ENCODE measurements at regions not wholly inside any gene's neighbourhood (a gene's known extent, or its start where the extent isn't known, plus 50 kb on each side); places are given as distances from the start of the nearest gene placed in this dataset.

- DNase-seq (ENCODE audit: low spot score), result no peak
- no peaks in the 10 kb centered on the region for H3K36me3 Mint-ChIP-seq (ENCODE audit: low read depth)
- H3K27me3 Mint-ChIP-seq (ENCODE audit: low read depth), result no peaks in the 10 kb centered on the region
- no peak overlapping the region for H3K4me3 Mint-ChIP-seq (ENCODE audit: unreplicated experiment)
- peaks cover 21% of the 10 kb centered on the region for H3K4me1 Mint-ChIP-seq (ENCODE audit: low read depth)
- H3K9me3 Mint-ChIP-seq (ENCODE audit: low read depth), result peaks cover 5% of the 10 kb centered on the region
- no peak overlapping the region for H3K27ac Mint-ChIP-seq (ENCODE audit: unreplicated experiment)
- TF ChIP-seq CTCF (IDR thresholded peaks at IDR 0.05), result no peak
Measured at GRCh38 chr2:39535636-39536185, 98.6 kb upstream of the MAP4K3 start.

GRCh38 chr2:39537150-39537549 is 100.1 kb upstream of the MAP4K3 start:
- no peak for TF ChIP-seq CTCF (IDR thresholded peaks at IDR 0.05)
- Mint-ChIP-seq H3K36me3 (ENCODE audit: low read depth) (no peaks in the 10 kb centered on the region), H3K27me3 (ENCODE audit: low read depth) (no peaks in the 10 kb centered on the region), H3K9me3 (ENCODE audit: low read depth) (peaks cover 5% of the 10 kb centered on the region), H3K27ac (ENCODE audit: unreplicated experiment) (no peak overlapping the region), H3K4me1 (ENCODE audit: low read depth) (peaks cover 16% of the 10 kb centered on the region), H3K4me3 (ENCODE audit: unreplicated experiment) (no peak overlapping the region)
- DNase-seq (ENCODE audit: low spot score), result no peak

DNA sequence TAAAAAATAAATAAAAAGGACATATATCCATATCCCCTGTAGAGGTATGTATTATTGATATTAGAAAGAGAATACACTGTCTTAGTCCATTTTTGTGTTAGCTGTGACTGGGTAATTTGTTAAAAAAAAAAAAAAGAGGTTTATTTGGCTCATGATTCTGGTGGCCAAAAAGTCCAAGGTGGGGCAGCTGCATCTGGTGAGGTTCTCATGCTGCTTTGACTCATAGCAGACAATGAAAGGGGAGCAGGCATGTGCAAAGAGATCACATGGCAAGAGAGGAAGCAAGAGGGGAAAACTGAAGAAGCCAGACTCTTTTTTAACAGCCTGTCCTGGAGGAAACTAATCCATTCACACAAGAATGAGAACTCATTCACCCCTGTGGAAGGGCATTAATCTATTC is 101.6 kb upstream of the MAP4K3 start:
- no peak for TF ChIP-seq CTCF (IDR thresholded peaks at IDR 0.05)
- H3K4me1 Mint-ChIP-seq (ENCODE audit: low read depth), result peaks cover 14% of the 10 kb centered on the region
- peaks cover 5% of the 10 kb centered on the region for H3K9me3 Mint-ChIP-seq (ENCODE audit: low read depth)
- no peak overlapping the region for H3K27ac Mint-ChIP-seq (ENCODE audit: unreplicated experiment)
- no peak for DNase-seq (ENCODE audit: low spot score)
- H3K27me3 Mint-ChIP-seq (ENCODE audit: low read depth), result no peaks in the 10 kb centered on the region
- H3K4me3 Mint-ChIP-seq (ENCODE audit: unreplicated experiment), result no peak overlapping the region
- no peaks in the 10 kb centered on the region for H3K36me3 Mint-ChIP-seq (ENCODE audit: low read depth)

- Mint-ChIP-seq H3K4me1 (ENCODE audit: low read depth) (no peaks in the 10 kb centered on the region), H3K4me3 (ENCODE audit: unreplicated experiment) (no peak overlapping the region), H3K27me3 (ENCODE audit: low read depth) (no peaks in the 10 kb centered on the region), H3K9me3 (ENCODE audit: low read depth) (peaks cover 5% of the 10 kb centered on the region), H3K27ac (ENCODE audit: unreplicated experiment) (no peak overlapping the region), H3K36me3 (ENCODE audit: low read depth) (no peaks in the 10 kb centered on the region)
- no peak for TF ChIP-seq CTCF (IDR thresholded peaks at IDR 0.05)
- no peak for DNase-seq (ENCODE audit: low spot score)
Measured at GRCh38 chr2:39540414-39540813, 103.3 kb upstream of the MAP4K3 start.

GRCh38 chr2:39541011-39541930 is 104.2 kb upstream of the MAP4K3 start:
- no peak for DNase-seq (ENCODE audit: low spot score)
- TF ChIP-seq CTCF (IDR thresholded peaks at IDR 0.05), result no peak
- Mint-ChIP-seq H3K4me1 (ENCODE audit: low read depth) (no peaks in the 10 kb centered on the region), H3K9me3 (ENCODE audit: low read depth) (peaks cover 5% of the 10 kb centered on the region), H3K27ac (ENCODE audit: unreplicated experiment) (no peak overlapping the region), H3K4me3 (ENCODE audit: unreplicated experiment) (no peak overlapping the region), H3K27me3 (ENCODE audit: low read depth) (no peaks in the 10 kb centered on the region), H3K36me3 (ENCODE audit: low read depth) (no peaks in the 10 kb centered on the region)
